GM18499 (cell line): ENCODE measurements at regions not wholly inside any gene's neighbourhood (a gene's known extent, or its start where the extent isn't known, plus 50 kb on each side); places are given as distances from the start of the nearest gene placed in this dataset.

Experiments
- ATAC-seq: cut with Tn5 transposase; IDR thresholded peaks from one replicate; pipeline ENCODE4 v1.9.1; 2021; ENCODE audit warnings: moderate number of reproducible peaks; ENCODE audit not compliant: insufficient read depth, unreplicated experiment

GRCh38 chr9:113646946-113647914 lies 183.7 kb downstream of the RGS3 start:
- ATAC-seq, result no peak

GRCh38 chr9:113648048-113648447 lies 184.5 kb downstream of the RGS3 start:
- no peak for ATAC-seq

- ATAC-seq, result no peak
Measured at GRCh38 chr9:113648586-113648985, 185.1 kb downstream of the RGS3 start.

- no peak for ATAC-seq
Measured at GRCh38 chr9:113649054-113649453, 185.5 kb downstream of the RGS3 start.

DNA sequence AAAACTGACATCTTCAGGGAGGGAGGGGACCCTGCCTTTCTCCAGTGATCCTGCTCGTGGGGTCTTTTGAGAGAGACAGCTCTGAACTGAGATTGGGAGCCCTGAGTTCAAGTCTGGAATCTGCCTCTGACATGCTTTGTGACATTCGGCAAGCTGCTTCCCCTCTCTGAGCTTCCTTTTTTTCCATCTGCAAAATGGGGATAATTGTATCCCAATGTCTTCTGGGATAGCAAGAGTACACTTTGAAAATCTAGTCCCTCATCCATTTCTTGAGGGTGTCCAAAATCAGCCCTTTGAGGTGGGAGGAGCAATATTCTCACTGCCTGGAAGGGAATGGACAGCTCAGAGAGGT lies 186.3 kb downstream of the RGS3 start:
- ATAC-seq, result no peak

GRCh38 chr9:113650207-113651131 lies 186.9 kb downstream of the RGS3 start:
- ATAC-seq, result no peak

DNA sequence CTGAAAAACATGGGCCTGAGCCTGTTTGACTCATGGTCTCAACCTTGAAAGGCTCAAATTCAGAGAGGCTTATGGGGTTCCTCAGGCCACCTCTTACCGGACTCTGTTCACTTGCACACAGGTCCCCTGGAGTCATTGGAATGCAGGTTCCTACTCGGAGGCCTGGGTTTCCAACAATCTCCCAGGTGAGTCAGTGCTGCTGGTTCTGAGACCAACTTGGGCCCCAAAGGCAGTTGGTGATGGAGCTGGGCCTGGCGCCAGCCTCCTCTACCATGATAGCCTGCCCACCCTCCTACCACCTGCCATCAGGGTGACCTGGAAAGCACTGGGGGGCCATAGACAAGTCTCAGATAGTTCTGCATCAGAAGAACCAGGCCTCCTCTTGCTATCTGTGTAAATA lies 188.4 kb downstream of the RGS3 start:
- no peak for ATAC-seq

DNA sequence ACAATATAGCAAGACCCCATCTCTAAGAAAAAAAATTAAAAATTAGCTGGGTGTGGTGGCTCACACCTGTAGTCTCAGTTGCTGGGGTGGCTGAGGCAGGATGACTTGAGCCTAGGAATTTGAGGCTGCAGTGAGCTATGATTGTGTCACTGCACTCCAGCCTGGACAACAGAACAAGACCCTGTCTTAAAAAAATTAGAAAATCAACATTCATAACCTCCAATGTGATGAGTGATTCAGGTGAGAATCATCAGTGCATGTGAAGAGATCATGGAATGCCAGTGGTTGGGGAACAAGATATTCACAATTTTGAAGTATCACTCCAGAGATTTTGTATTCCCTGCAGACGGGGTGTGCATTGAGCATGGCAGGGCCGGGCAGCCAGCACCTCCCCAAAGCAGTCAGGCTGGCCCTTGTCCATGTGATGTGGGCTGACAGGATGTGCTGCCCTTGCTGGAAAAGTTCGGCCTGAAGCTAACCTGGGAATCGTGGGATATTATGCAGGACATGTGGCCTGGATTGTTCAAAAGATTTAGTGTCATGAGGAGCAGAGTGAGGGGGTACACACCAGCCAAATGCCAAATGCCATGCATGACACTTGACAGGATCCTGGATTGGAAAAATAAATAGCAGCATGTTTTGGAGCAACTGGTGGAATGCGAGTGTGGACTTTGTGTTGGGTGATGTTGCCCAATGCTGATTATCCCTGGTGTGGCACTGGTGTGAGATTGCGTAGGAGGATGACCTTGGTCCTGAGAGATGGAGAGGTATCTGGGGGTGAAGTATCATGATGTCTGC lies 189.0 kb downstream of the RGS3 start:
- ATAC-seq, result no peak

- no peak for ATAC-seq
Measured at GRCh38 chr9:113653746-113654604, 190.4 kb downstream of the RGS3 start.

DNA sequence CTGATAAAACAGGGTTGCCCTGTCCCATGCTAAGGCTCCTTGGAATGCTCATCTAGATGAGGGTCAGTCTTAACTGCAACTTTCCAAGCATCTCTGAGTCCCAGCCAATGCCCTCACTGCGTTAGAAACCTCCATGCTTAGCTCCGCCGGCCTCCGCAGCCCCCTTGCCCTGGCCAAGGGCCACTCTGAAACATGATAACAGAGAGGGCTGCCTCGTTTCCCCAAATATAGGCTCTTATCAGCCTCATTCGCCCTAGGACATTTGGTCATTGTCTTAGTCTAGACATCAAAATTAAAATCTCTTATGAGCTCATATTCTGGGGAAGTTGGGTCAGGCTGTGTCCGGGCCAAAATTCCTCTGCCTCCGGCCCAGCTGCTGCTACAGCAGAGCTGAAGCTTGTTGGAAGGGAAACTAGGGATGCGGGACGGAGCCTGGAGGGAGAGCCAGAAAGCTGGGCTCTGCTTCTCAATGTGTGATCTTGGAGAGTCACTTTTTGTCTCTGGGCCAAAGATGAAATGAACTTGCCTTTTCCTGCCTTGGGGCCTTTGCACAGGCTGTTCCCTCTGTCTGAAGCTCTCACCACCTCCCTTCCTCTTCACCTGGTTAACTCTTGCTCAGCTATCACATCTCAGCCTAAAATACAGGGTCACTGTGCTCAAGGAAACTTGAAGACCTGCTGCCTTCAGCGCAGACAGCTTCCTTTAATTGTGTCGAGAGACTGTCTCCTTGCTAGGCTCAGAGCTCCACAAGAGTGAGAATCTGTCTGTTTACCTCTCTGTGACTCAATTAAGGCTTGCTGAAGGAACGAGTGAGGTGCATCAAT lies 191.3 kb downstream of the RGS3 start:
- ATAC-seq, result no peak

- no peak for ATAC-seq
Measured at GRCh38 chr9:113656771-113657670, 193.5 kb downstream of the RGS3 start.

- peak; percentile 59 for ATAC-seq
Measured at GRCh38 chr9:113657765-113658544, 194.4 kb downstream of the RGS3 start.

GRCh38 chr9:113658545-113658895 lies 195.0 kb downstream of the RGS3 start:
- ATAC-seq, result no peak

DNA sequence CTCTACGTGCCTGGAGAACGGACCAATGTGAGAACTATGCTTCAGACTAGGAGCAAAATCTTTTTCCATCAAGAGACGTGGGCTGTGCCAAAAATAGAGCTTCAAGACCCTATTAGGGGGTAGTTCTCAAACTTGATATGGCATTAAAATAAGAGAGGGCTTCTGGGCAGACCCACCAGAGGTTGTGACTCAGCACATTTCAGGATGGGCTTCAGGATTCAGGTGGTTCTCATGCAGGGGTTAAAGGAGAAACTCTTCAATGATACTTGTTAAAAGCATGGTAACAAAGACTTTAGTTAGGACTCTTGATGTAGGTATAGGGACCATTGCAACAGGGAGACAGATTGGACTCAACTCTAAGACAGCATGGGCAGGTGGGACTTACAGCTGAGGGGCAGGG lies 195.5 kb downstream of the RGS3 start:
- ATAC-seq, result no peak

- ATAC-seq, result no peak
Measured at GRCh38 chr9:113659740-113660139, 196.2 kb downstream of the RGS3 start.

- no peak for ATAC-seq
Measured at GRCh38 chr9:113660196-113660595, 196.7 kb downstream of the RGS3 start.

GRCh38 chr9:113661074-113661473 lies 197.5 kb downstream of the RGS3 start:
- ATAC-seq, result no peak
